Adipocyte (in vitro differentiated cells): ENCODE measurements at regions not wholly inside any gene's neighbourhood (a gene's known extent, or its start where the extent isn't known, plus 50 kb on each side); places are given as distances from the start of the nearest gene placed in this dataset.

Source experiments
- DNase-seq: peaks from one replicate; pipeline ENCODE4 v3.0.0-alpha.2; 2015; ENCODE audit warnings: low read depth
- H3K27me3 ChIP-seq: replicated peaks from 2 replicates; pipeline ENCODE4 v1.7.0; 2013; ENCODE audit warnings: mild to moderate bottlenecking, low read length, moderate library complexity; ENCODE audit not compliant: control insufficient read depth, insufficient read depth
- H3K36me3 ChIP-seq: 2 replicates; pipeline ENCODE4 v1.7.0; 2013; ENCODE audit warnings: low read length, mild to moderate bottlenecking, moderate library complexity; ENCODE audit not compliant: control insufficient read depth, insufficient read depth, severe bottlenecking
- H3K4me1 ChIP-seq: 2 replicates; pipeline ENCODE4 v1.7.0; 2013; ENCODE audit warnings: mild to moderate bottlenecking, low read length, moderate library complexity; ENCODE audit not compliant: control insufficient read depth, insufficient read depth
- H3K4me3 ChIP-seq: 2 replicates; pipeline ENCODE4 v1.7.0; 2013; ENCODE audit warnings: mild to moderate bottlenecking, low read length, moderate library complexity
- H3K9ac ChIP-seq: 2 replicates; pipeline ENCODE4 v1.7.0; 2013; ENCODE audit warnings: mild to moderate bottlenecking, low read length, moderate library complexity
- H3K9me3 ChIP-seq: 2 replicates; pipeline ENCODE4 v1.7.0; 2013; ENCODE audit warnings: mild to moderate bottlenecking, low read length, moderate library complexity; ENCODE audit not compliant: control insufficient read depth

- no peaks in the 10 kb centered on the region for H3K9me3 ChIP-seq
- H3K27me3 ChIP-seq = peaks cover 4% of the 10 kb centered on the region
- H3K4me3 ChIP-seq = no peak overlapping the region
- no peaks in the 10 kb centered on the region for H3K36me3 ChIP-seq
- no peak for DNase-seq
- H3K4me1 ChIP-seq = no peaks in the 10 kb centered on the region
- no peak overlapping the region for H3K9ac ChIP-seq
Measured at GRCh38 chr15:29470311-29470710, 200.7 kb upstream of the NSMCE3 start.

GRCh38 chr15:29468899-29469298 lies 199.3 kb upstream of the NSMCE3 start:
- Histone ChIP-seq H3K36me3 (no peaks in the 10 kb centered on the region), H3K27me3 (peaks cover 5% of the 10 kb centered on the region), H3K9me3 (no peaks in the 10 kb centered on the region), H3K4me3 (no peak overlapping the region), H3K4me1 (no peaks in the 10 kb centered on the region), H3K9ac (no peak overlapping the region)
- no peak for DNase-seq

DNA sequence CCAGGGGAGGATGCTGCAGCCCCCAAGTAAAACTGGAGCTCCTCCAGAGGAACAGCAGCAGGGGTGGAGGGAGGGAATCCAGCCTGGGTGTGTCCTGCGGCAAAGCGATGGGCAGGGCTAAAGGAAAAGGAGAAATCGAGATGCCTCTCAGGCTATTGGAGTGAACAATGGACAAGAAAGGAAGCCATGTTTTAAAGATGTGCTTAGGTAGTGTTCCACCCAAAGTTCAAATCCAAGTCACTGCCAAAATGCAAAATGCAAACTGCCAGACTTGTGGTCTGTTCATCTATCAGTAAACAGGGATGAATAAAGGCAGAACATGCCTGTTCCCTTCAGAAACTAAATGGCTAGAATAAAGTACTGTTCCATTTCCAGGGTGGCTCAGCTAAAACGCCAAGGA lies 197.5 kb upstream of the NSMCE3 start:
- H3K9ac ChIP-seq = no peak overlapping the region
- DNase-seq = no peak
- H3K9me3 ChIP-seq = no peaks in the 10 kb centered on the region
- no peak overlapping the region for H3K4me3 ChIP-seq
- no peaks in the 10 kb centered on the region for H3K36me3 ChIP-seq
- peaks cover 5% of the 10 kb centered on the region for H3K27me3 ChIP-seq
- no peaks in the 10 kb centered on the region for H3K4me1 ChIP-seq

- no peaks in the 10 kb centered on the region for H3K36me3 ChIP-seq
- no peak overlapping the region for H3K4me3 ChIP-seq
- H3K9ac ChIP-seq = no peak overlapping the region
- H3K4me1 ChIP-seq = no peaks in the 10 kb centered on the region
- H3K27me3 ChIP-seq = peaks cover 8% of the 10 kb centered on the region
- no peaks in the 10 kb centered on the region for H3K9me3 ChIP-seq
- DNase-seq = no peak
Measured at GRCh38 chr15:29466292-29466691, 196.7 kb upstream of the NSMCE3 start.

DNA sequence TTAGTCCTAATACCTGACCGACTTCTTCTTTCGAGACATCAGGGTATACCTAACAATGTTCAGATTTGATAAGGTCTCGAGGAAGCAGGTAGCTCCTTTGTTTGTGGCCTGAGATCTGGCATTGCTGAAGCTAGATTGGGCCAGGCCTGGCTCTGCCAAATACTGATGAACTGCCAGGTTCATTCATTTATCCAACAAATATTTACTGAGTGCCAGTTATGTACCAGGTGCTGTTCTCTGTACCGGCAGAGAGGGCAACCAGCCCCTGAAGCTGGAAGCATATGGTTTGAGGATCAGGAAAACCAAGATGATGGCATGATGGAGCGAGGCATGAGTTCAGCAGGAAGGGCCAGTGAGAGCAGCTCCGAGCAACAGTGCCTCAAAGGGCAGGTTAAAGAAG lies 196.2 kb upstream of the NSMCE3 start:
- no peak for DNase-seq
- Histone ChIP-seq H3K4me3 (no peak overlapping the region), H3K27me3 (peaks cover 8% of the 10 kb centered on the region), H3K36me3 (no peaks in the 10 kb centered on the region), H3K9me3 (no peaks in the 10 kb centered on the region), H3K4me1 (no peaks in the 10 kb centered on the region), H3K9ac (no peak overlapping the region)

DNA sequence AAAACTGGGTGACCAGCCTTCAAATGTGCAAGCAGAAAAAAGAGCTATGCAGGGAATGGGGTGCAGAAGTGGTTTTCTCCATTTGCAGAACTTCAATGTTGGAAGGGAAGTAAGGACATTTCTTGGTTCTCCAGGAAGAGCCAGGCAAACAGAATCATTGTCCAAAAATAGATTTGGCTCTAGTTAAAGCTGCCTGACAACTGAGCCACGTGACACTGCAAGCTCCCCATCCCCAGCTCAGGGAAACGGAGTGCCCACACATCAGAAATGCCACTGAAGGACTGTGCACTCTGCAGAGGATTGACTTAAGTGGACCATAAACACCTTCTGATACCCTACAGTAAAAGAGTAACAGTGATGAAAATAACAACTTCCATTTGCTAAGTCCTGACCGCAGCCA lies 195.6 kb upstream of the NSMCE3 start:
- Histone ChIP-seq H3K27me3 (peaks cover 8% of the 10 kb centered on the region), H3K4me1 (no peaks in the 10 kb centered on the region), H3K9ac (no peak overlapping the region), H3K9me3 (no peaks in the 10 kb centered on the region), H3K36me3 (no peaks in the 10 kb centered on the region), H3K4me3 (no peak overlapping the region)
- no peak for DNase-seq

GRCh38 chr15:29461877-29462276 lies 192.3 kb upstream of the NSMCE3 start:
- Histone ChIP-seq H3K4me3 (no peak overlapping the region), H3K27me3 (peaks cover 8% of the 10 kb centered on the region), H3K4me1 (no peaks in the 10 kb centered on the region), H3K9ac (no peak overlapping the region), H3K36me3 (no peaks in the 10 kb centered on the region), H3K9me3 (no peaks in the 10 kb centered on the region)
- DNase-seq = no peak

DNA sequence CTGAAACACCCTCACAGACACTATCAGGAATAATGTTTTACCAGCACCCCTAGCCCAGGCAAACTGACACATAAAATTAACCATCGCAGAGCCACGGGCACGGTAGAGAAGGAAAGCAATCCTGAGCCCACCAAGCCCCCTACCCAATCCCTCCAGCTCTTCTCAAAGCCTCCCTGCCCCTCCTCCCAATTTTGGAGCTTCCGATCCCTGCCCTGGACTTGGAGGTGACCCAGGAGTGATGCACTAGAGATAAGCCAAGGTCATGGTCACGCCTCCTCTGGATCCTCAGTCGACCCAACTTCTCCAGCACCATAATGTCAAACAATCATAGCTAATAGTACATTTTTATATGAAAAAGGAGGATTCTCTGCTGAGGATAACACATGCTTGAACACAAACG lies 188.7 kb upstream of the NSMCE3 start:
- no peak overlapping the region for H3K9ac ChIP-seq
- H3K36me3 ChIP-seq = no peaks in the 10 kb centered on the region
- no peak for DNase-seq
- no peaks in the 10 kb centered on the region for H3K4me1 ChIP-seq
- H3K4me3 ChIP-seq = no peak overlapping the region
- H3K9me3 ChIP-seq = no peaks in the 10 kb centered on the region
- peaks cover 3% of the 10 kb centered on the region for H3K27me3 ChIP-seq

- DNase-seq = no peak
- H3K27me3 ChIP-seq = peaks cover 3% of the 10 kb centered on the region
Measured at GRCh38 chr15:29457729-29458128, 188.1 kb upstream of the NSMCE3 start.

GRCh38 chr15:29456964-29457363 lies 187.3 kb upstream of the NSMCE3 start:
- no peak for DNase-seq
- H3K27me3 ChIP-seq = peaks cover 6% of the 10 kb centered on the region
- H3K4me3 ChIP-seq = no peak overlapping the region
- H3K36me3 ChIP-seq = no peaks in the 10 kb centered on the region
- no peaks in the 10 kb centered on the region for H3K9me3 ChIP-seq
- no peak overlapping the region for H3K9ac ChIP-seq
- H3K4me1 ChIP-seq = no peaks in the 10 kb centered on the region

More at GRCh38 chr15:29457729-29458128, 188.1 kb upstream of the NSMCE3 start:
- no peak overlapping the region for H3K9ac ChIP-seq
- H3K4me3 ChIP-seq = no peak overlapping the region
- H3K4me1 ChIP-seq = no peaks in the 10 kb centered on the region
- no peaks in the 10 kb centered on the region for H3K9me3 ChIP-seq
- H3K36me3 ChIP-seq = no peaks in the 10 kb centered on the region

- no peaks in the 10 kb centered on the region for H3K36me3 ChIP-seq
- H3K9ac ChIP-seq = no peak overlapping the region
- H3K4me1 ChIP-seq = no peaks in the 10 kb centered on the region
- no peak for DNase-seq
- H3K9me3 ChIP-seq = no peaks in the 10 kb centered on the region
- peaks cover 3% of the 10 kb centered on the region for H3K27me3 ChIP-seq
- H3K4me3 ChIP-seq = no peak overlapping the region
Measured at GRCh38 chr15:29456255-29456654, 186.6 kb upstream of the NSMCE3 start.

DNA sequence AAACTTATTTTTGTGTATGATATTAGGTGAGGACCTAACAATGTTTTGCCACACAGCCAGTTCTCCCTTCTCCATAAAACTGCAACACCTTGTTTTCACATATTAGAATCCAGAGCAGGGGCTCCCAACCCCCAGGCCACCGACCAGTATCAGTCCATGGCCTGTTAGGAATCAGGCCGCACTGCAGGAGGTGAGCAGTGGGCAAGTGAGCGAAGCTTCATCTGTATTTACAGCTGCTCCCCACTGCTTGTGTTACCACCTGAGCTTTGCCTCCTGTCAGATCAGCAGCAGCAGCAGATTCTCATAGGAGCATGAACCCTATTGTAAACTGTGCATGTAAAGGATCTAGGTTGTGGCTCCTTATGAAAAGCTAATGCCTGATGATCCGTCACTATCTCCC lies 185.9 kb upstream of the NSMCE3 start:
- H3K4me1 ChIP-seq = no peaks in the 10 kb centered on the region
- peaks cover 3% of the 10 kb centered on the region for H3K27me3 ChIP-seq
- DNase-seq = no peak
- H3K9me3 ChIP-seq = no peaks in the 10 kb centered on the region
- H3K36me3 ChIP-seq = no peaks in the 10 kb centered on the region
- no peak overlapping the region for H3K9ac ChIP-seq
- H3K4me3 ChIP-seq = no peak overlapping the region
